ENCODE measurements at regions not wholly inside any gene's neighbourhood (a gene's known extent, or its start where the extent isn't known, plus 50 kb on each side); places are given as distances from the start of the nearest gene placed in this dataset.

DNA sequence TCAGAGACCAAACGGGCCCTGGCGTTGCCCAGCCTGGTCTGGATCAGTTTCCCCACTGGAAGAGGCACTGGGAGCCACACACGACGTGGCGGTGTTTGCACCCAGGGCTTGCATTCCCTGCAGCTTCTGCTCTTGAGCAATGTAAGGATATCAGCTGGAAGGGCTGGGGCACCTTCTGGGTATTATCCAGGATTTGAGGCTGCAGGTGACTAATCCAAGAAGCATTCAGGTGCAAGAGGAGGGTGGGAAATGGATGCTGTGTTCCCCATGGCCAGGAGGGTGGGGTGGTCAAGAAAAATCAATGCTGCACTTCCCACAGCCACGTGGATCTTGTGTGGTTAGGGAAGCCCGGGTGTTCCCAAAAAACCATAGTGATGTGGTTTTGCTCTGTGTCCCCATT, 430.9 kb downstream of the IRX2 start:
- H3K36me3 ChIP-seq (ENCODE audit: insufficient read depth, low read length) = no peaks in the 10 kb centered on the region
- H3K4me3 ChIP-seq (ENCODE audit: low read length, poor library complexity, severe bottlenecking) = no peak overlapping the region
- TF ChIP-seq EZH2phosphoT487 (IDR thresholded peaks at IDR 0.05; ENCODE audit: borderline replicate concordance) = no peak
- TF ChIP-seq, protein P1, sequence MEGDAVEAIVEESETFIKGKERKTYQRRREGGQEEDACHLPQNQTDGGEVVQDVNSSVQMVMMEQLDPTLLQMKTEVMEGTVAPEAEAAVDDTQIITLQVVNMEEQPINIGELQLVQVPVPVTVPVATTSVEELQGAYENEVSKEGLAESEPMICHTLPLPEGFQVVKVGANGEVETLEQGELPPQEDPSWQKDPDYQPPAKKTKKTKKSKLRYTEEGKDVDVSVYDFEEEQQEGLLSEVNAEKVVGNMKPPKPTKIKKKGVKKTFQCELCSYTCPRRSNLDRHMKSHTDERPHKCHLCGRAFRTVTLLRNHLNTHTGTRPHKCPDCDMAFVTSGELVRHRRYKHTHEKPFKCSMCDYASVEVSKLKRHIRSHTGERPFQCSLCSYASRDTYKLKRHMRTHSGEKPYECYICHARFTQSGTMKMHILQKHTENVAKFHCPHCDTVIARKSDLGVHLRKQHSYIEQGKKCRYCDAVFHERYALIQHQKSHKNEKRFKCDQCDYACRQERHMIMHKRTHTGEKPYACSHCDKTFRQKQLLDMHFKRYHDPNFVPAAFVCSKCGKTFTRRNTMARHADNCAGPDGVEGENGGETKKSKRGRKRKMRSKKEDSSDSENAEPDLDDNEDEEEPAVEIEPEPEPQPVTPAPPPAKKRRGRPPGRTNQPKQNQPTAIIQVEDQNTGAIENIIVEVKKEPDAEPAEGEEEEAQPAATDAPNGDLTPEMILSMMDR (conservative IDR thresholded peaks at IDR 0.05; ENCODE audit: low read length) = no peak
- H3K4me2 ChIP-seq (ENCODE audit: low read depth, low read length, poor library complexity, severe bottlenecking) = no peak overlapping the region
- H4K20me1 ChIP-seq (ENCODE audit: insufficient read depth, low read length, poor library complexity, severe bottlenecking) = no peaks in the 10 kb centered on the region
- H3F3A ChIP-seq (ENCODE audit: low read depth) = no peaks in the 10 kb centered on the region
- H2AFZ ChIP-seq (ENCODE audit: low read length) = no peak overlapping the region
- H3K79me2 ChIP-seq (ENCODE audit: insufficient read depth, low read length) = no peaks in the 10 kb centered on the region
- H3K9me3 ChIP-seq (ENCODE audit: insufficient read depth, low read depth, low read length) = peaks cover 8% of the 10 kb centered on the region; the same call in 1 of the 2 replicates
- H3K4me1 ChIP-seq (ENCODE audit: insufficient read depth, low read length, poor library complexity, severe bottlenecking) = no peaks in the 10 kb centered on the region
- no peaks in the 10 kb centered on the region for H3K27me3 ChIP-seq (ENCODE audit: insufficient read depth, low read length, poor library complexity, severe bottlenecking)
- H3K9ac ChIP-seq (ENCODE audit: low read depth, low read length, poor library complexity, severe bottlenecking) = no peak overlapping the region
- no peaks in the 10 kb centered on the region for H3K9me2 ChIP-seq (replicated peaks; ENCODE audit: low read depth, low read length)

DNA sequence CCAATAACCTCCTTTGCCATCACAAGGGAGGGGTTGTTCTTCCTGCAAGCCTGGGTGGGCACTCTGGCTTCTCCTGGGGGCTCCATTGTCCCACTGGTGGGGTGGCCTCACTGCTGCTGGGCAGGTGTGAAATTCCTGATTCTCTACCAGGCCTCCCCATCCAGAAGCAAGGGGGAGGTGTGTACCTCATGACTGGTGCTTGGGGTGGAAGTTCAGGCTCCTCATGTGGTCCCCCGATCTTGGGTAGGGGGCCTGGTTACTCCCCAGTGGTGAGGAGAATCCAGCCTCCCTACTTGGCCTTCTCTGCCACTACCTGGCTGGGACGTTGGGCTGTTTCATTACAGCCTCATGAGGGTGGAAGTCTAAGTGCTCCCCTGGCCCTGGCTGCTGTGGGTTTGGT, 433.9 kb downstream of the IRX2 start:
- TF ChIP-seq, protein P1 (conservative IDR thresholded peaks at IDR 0.05; ENCODE audit: low read length) = no peak
- TF ChIP-seq EZH2phosphoT487 (IDR thresholded peaks at IDR 0.05; ENCODE audit: borderline replicate concordance) = no peak
- Histone ChIP-seq H3K4me3 (ENCODE audit: low read length, poor library complexity, severe bottlenecking) (no peak overlapping the region), H3F3A (ENCODE audit: low read depth) (no peaks in the 10 kb centered on the region), H3K4me2 (ENCODE audit: low read depth, low read length, poor library complexity, severe bottlenecking) (no peak overlapping the region), H4K20me1 (ENCODE audit: insufficient read depth, low read length, poor library complexity, severe bottlenecking) (no peaks in the 10 kb centered on the region), H3K36me3 (ENCODE audit: insufficient read depth, low read length) (no peaks in the 10 kb centered on the region), H3K79me2 (ENCODE audit: insufficient read depth, low read length) (no peaks in the 10 kb centered on the region), H3K27me3 (ENCODE audit: insufficient read depth, low read length, poor library complexity, severe bottlenecking) (no peaks in the 10 kb centered on the region), H3K4me1 (ENCODE audit: insufficient read depth, low read length, poor library complexity, severe bottlenecking) (no peaks in the 10 kb centered on the region), H3K9ac (ENCODE audit: low read depth, low read length, poor library complexity, severe bottlenecking) (no peak overlapping the region), H2AFZ (ENCODE audit: low read length) (no peak overlapping the region), H3K9me2 (replicated peaks; ENCODE audit: low read depth, low read length) (no peaks in the 10 kb centered on the region), H3K9me3 (ENCODE audit: insufficient read depth, low read depth, low read length) (peaks cover 8% of the 10 kb centered on the region; the same call in 1 of the 2 replicates)

DNA sequence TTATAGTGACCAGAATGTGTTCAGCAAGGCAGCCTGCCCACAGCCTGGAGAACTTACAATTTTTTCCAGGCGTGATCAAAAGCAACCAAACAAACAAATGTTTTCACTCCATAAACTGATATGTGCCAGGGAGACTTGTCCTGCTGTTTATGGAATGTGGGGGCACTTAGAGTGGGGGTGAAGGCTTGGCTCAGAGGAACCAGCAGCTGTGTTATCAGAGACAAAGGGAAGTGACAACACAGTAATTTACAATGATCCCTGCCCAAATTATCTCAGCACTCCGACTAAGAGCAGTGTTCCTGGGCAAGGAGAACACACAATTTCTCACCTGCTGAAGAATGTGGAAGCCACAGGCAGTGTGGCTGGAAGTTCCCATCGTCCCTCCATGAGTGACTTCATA, 429.1 kb upstream of the IRX4 start:
- Histone ChIP-seq H3K9me3 (ENCODE audit: insufficient read depth, low read depth, low read length) (peaks cover 3% of the 10 kb centered on the region; the same call in 1 of the 2 replicates), H3F3A (ENCODE audit: low read depth) (no peaks in the 10 kb centered on the region), H2AFZ (ENCODE audit: low read length) (no peak overlapping the region), H4K20me1 (ENCODE audit: insufficient read depth, low read length, poor library complexity, severe bottlenecking) (no peaks in the 10 kb centered on the region), H3K4me1 (ENCODE audit: insufficient read depth, low read length, poor library complexity, severe bottlenecking) (no peaks in the 10 kb centered on the region), H3K27me3 (ENCODE audit: insufficient read depth, low read length, poor library complexity, severe bottlenecking) (no peaks in the 10 kb centered on the region), H3K4me2 (ENCODE audit: low read depth, low read length, poor library complexity, severe bottlenecking) (no peak overlapping the region), H3K9ac (ENCODE audit: low read depth, low read length, poor library complexity, severe bottlenecking) (no peak overlapping the region), H3K4me3 (ENCODE audit: low read length, poor library complexity, severe bottlenecking) (no peak overlapping the region), H3K36me3 (ENCODE audit: insufficient read depth, low read length) (no peaks in the 10 kb centered on the region), H3K79me2 (ENCODE audit: insufficient read depth, low read length) (no peaks in the 10 kb centered on the region), H3K9me2 (replicated peaks; ENCODE audit: low read depth, low read length) (no peaks in the 10 kb centered on the region)
- TF ChIP-seq EZH2phosphoT487 (IDR thresholded peaks at IDR 0.05; ENCODE audit: borderline replicate concordance) = no peak

DNA sequence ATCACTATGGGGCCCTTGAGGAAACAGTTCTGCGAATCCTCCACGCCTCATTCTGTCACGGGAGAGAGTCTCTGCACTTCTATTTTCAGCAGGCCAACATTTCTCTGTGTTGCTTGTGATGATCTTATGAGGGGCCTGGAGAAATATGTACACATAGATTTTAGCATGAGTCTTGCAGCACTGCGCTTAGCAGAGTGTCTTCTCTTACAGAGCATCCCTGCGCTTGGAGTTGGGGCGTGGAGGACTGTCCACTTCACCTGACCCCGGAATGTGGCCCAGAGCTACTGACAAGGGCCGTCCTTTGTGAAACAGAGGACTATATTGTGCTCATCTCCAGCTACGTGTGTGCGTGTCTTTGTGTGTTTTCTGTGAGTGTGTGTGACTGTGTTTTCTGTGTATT, 428.2 kb upstream of the IRX4 start:
- H2AFZ ChIP-seq (ENCODE audit: low read length) = no peak overlapping the region
- H4K20me1 ChIP-seq (ENCODE audit: insufficient read depth, low read length, poor library complexity, severe bottlenecking) = no peaks in the 10 kb centered on the region
- no peaks in the 10 kb centered on the region for H3K27me3 ChIP-seq (ENCODE audit: insufficient read depth, low read length, poor library complexity, severe bottlenecking)
- H3K79me2 ChIP-seq (ENCODE audit: insufficient read depth, low read length) = no peaks in the 10 kb centered on the region
- H3K9me2 ChIP-seq (replicated peaks; ENCODE audit: low read depth, low read length) = no peaks in the 10 kb centered on the region
- no peaks in the 10 kb centered on the region for H3F3A ChIP-seq (ENCODE audit: low read depth)
- TF ChIP-seq, protein P1 (conservative IDR thresholded peaks at IDR 0.05; ENCODE audit: low read length) = no peak
- no peak for TF ChIP-seq EZH2phosphoT487 (IDR thresholded peaks at IDR 0.05; ENCODE audit: borderline replicate concordance)
- H3K4me3 ChIP-seq (ENCODE audit: low read length, poor library complexity, severe bottlenecking) = no peak overlapping the region
- no peaks in the 10 kb centered on the region; the same call in 1 of the 2 replicates for H3K9me3 ChIP-seq (ENCODE audit: insufficient read depth, low read depth, low read length)
- no peak overlapping the region for H3K9ac ChIP-seq (ENCODE audit: low read depth, low read length, poor library complexity, severe bottlenecking)
- no peaks in the 10 kb centered on the region for H3K4me1 ChIP-seq (ENCODE audit: insufficient read depth, low read length, poor library complexity, severe bottlenecking)
- H3K4me2 ChIP-seq (ENCODE audit: low read depth, low read length, poor library complexity, severe bottlenecking) = no peak overlapping the region
- H3K36me3 ChIP-seq (ENCODE audit: insufficient read depth, low read length) = no peaks in the 10 kb centered on the region

All from Loucy (cell line).